ENCODE measurements at regions not wholly inside any gene's neighbourhood (a gene's known extent, or its start where the extent isn't known, plus 50 kb on each side); places are given as distances from the start of the nearest gene placed in this dataset.

GRCh38 chr3:102159810-102160451 lies 274.9 kb upstream of the ZPLD1 start:
- TF ChIP-seq ZFX (IDR thresholded peaks at IDR 0.05; ENCODE audit: borderline replicate concordance), result no peak
- TF ChIP-seq CTCF (IDR thresholded peaks at IDR 0.05), result no peak
- no peak overlapping the region for H3K27ac ChIP-seq

GRCh38 chr3:102161384-102162006 lies 273.3 kb upstream of the ZPLD1 start:
- no peak for TF ChIP-seq ZFX (IDR thresholded peaks at IDR 0.05; ENCODE audit: borderline replicate concordance)
- no peak for TF ChIP-seq CTCF (IDR thresholded peaks at IDR 0.05)
- no peak overlapping the region for H3K27ac ChIP-seq

- H3K27ac ChIP-seq, result peak overlapping the region; percentile 58
- TF ChIP-seq ZFX (IDR thresholded peaks at IDR 0.05; ENCODE audit: borderline replicate concordance) (no peak), CTCF (IDR thresholded peaks at IDR 0.05) (no peak)
These were observed 272.6 kb upstream of the ZPLD1 start for GRCh38 chr3:102162251-102162650.

- TF ChIP-seq ZFX (IDR thresholded peaks at IDR 0.05; ENCODE audit: borderline replicate concordance) (no peak), CTCF (IDR thresholded peaks at IDR 0.05) (no peak)
These were observed 271.6 kb upstream of the ZPLD1 start for GRCh38 chr3:102163039-102163817.

GRCh38 chr3:102163818-102164154 lies 271.0 kb upstream of the ZPLD1 start:
- TF ChIP-seq CTCF (IDR thresholded peaks at IDR 0.05) (no peak), ZFX (IDR thresholded peaks at IDR 0.05; ENCODE audit: borderline replicate concordance) (no peak)
- peak overlapping the region; percentile 58 for H3K27ac ChIP-seq

More at GRCh38 chr3:102163039-102163817, 271.6 kb upstream of the ZPLD1 start:
- H3K27ac ChIP-seq, result peak overlapping the region; percentile 58

- TF ChIP-seq CTCF (IDR thresholded peaks at IDR 0.05) (no peak), ZFX (IDR thresholded peaks at IDR 0.05; ENCODE audit: borderline replicate concordance) (no peak)
- H3K27ac ChIP-seq, result no peak overlapping the region
These were observed 269.4 kb upstream of the ZPLD1 start for GRCh38 chr3:102165367-102165766.
